DND-41 (cell line): ENCODE measurements at regions not wholly inside any gene's neighbourhood (a gene's known extent, or its start where the extent isn't known, plus 50 kb on each side); places are given as distances from the start of the nearest gene placed in this dataset.

Experiments
- ATAC-seq: fragments of 200-7000 bp; cut with Tn5 transposase; 3 replicates; pipeline ENCODE4 v1.9.1; 2021; ENCODE audit warnings: low read depth; ENCODE audit not compliant: insufficient read depth
- DNase-seq: peaks from one replicate; pipeline ENCODE4 v3.0.0-alpha.2; 2020
- H2AFZ ChIP-seq: 2 replicates; pipeline ENCODE4 v1.6.0; 2012; ENCODE audit warnings: low read depth, low read length
- H3K27ac ChIP-seq: 2 replicates; pipeline ENCODE4 v1.5.1; 2012; ENCODE audit warnings: low read length, inconsistent platforms
- H3K27me3 ChIP-seq: fragments of 200-600 bp; sonication (generic); 2 replicates; pipeline ENCODE4 v1.6.0; 2012; ENCODE audit warnings: low read length, mild to moderate bottlenecking, inconsistent platforms; ENCODE audit not compliant: insufficient read depth, poor library complexity
- H3K36me3 ChIP-seq: 2 replicates; pipeline ENCODE4 v1.5.1; 2012; ENCODE audit warnings: low read length, inconsistent platforms; ENCODE audit not compliant: insufficient read depth
- H3K4me1 ChIP-seq: 2 replicates; pipeline ENCODE4 v1.5.1; 2012; ENCODE audit warnings: mild to moderate bottlenecking, low read length; ENCODE audit not compliant: insufficient read depth
- H3K4me2 ChIP-seq: 2 replicates; pipeline ENCODE4 v1.6.0; 2012; ENCODE audit warnings: mild to moderate bottlenecking, moderate library complexity, low read length, inconsistent platforms; ENCODE audit not compliant: insufficient read depth
- H3K4me3 ChIP-seq, 2 experiments: fragments of 200-600 bp in 1 of 2; shearing (Covaris generic) in 1 of 2; 2 replicates each; pipeline ENCODE4 v1.5.1; 2012 to 2016; ENCODE audit warnings: inconsistent platforms in 2 of 2, low read length in 2 of 2, mild to moderate bottlenecking in 2 of 2, low read depth in 1 of 2, moderate library complexity in 1 of 2
- H3K79me2 ChIP-seq: 2 replicates; pipeline ENCODE4 v1.6.0; 2012; ENCODE audit warnings: low read length, inconsistent platforms; ENCODE audit not compliant: insufficient read depth
- H3K9ac ChIP-seq: 2 replicates; pipeline ENCODE4 v1.6.0; 2012; ENCODE audit warnings: low read depth, mild to moderate bottlenecking, inconsistent platforms, low read length, moderate library complexity
- H3K9me3 ChIP-seq: 2 replicates; pipeline ENCODE4 v1.5.1; 2012; ENCODE audit warnings: low read length, moderate library complexity, mild to moderate bottlenecking, inconsistent platforms; ENCODE audit not compliant: insufficient read depth, severe bottlenecking
- H4K20me1 ChIP-seq: 2 replicates; pipeline ENCODE4 v1.6.0; 2012; ENCODE audit warnings: low read length; ENCODE audit not compliant: insufficient read depth
- EZH2 ChIP-seq: IDR thresholded peaks from 3 replicates; pipeline ENCODE4 v1.6.1; 2012; ENCODE audit warnings: borderline replicate concordance, low read depth, mild to moderate bottlenecking, moderate library complexity, low read length, inconsistent platforms; ENCODE audit not compliant: severe bottlenecking
- TF ChIP-seq, protein P1 (sequence below): IDR thresholded peaks from 2 replicates; pipeline ENCODE4 v1.5.1; 2012; ENCODE audit warnings: borderline replicate concordance, low read length, moderate library complexity, mild to moderate bottlenecking; ENCODE audit not compliant: poor library complexity, severe bottlenecking; ENCODE audit errors: extremely low read depth

DNA sequence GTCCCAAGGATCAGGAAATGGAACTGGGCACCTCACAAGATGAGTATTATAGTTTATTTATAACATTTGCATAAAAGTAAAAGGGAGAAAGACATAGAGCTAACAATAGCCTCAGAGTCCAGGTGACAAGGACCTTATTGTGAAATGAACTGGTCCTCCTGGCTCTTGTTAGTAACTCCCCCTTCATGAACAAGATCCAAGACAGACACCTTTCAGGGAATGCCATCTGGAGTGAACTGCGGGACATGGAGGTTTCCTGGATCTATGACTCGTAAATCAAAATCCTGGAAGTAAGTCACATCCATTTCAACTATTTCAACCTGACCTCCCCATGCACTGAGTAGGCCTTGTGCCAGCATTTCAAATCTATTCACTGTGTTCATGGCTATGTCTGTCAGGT is 129.5 kb upstream of the GAS1 start:
- no peak overlapping the region for H3K9ac ChIP-seq
- H3K4me1 ChIP-seq, result no peaks in the 10 kb centered on the region
- H3K4me3 ChIP-seq, result no peak overlapping the region
- no peak for DNase-seq
- no peak overlapping the region for H2AFZ ChIP-seq
- no peak overlapping the region for H3K4me2 ChIP-seq
- no peaks in the 10 kb centered on the region for H3K79me2 ChIP-seq
- no peaks in the 10 kb centered on the region for H3K27me3 ChIP-seq
- H4K20me1 ChIP-seq, result no peaks in the 10 kb centered on the region
- H3K27ac ChIP-seq, result no peak overlapping the region
- TF ChIP-seq, protein P1, sequence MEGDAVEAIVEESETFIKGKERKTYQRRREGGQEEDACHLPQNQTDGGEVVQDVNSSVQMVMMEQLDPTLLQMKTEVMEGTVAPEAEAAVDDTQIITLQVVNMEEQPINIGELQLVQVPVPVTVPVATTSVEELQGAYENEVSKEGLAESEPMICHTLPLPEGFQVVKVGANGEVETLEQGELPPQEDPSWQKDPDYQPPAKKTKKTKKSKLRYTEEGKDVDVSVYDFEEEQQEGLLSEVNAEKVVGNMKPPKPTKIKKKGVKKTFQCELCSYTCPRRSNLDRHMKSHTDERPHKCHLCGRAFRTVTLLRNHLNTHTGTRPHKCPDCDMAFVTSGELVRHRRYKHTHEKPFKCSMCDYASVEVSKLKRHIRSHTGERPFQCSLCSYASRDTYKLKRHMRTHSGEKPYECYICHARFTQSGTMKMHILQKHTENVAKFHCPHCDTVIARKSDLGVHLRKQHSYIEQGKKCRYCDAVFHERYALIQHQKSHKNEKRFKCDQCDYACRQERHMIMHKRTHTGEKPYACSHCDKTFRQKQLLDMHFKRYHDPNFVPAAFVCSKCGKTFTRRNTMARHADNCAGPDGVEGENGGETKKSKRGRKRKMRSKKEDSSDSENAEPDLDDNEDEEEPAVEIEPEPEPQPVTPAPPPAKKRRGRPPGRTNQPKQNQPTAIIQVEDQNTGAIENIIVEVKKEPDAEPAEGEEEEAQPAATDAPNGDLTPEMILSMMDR, result no peak
- TF ChIP-seq EZH2, result no peak
- ATAC-seq, result no peak
- no peaks in the 10 kb centered on the region for H3K9me3 ChIP-seq
- H3K36me3 ChIP-seq, result no peaks in the 10 kb centered on the region

DNA sequence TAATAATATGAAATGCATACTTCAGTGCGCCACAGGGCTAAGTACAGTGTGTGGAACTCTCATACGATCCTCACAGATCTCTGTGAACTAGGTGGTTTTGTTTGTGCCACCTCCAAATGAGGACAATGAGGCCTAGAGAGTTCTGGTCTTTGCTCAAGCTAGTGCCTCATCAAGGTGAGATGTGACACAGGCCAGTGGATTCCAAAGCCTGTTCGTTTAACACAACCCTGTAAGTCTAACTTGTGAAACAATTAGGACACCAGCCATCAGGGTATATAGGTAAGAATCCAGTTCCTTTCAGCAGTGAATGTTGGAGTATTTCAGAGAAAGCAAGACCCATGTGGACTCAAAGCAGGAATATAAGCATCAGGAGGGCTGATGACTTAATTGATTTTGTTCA is 130.7 kb upstream of the GAS1 start:
- no peaks in the 10 kb centered on the region for H3K9me3 ChIP-seq
- H3K4me1 ChIP-seq, result no peaks in the 10 kb centered on the region
- no peak overlapping the region for H2AFZ ChIP-seq

DNA sequence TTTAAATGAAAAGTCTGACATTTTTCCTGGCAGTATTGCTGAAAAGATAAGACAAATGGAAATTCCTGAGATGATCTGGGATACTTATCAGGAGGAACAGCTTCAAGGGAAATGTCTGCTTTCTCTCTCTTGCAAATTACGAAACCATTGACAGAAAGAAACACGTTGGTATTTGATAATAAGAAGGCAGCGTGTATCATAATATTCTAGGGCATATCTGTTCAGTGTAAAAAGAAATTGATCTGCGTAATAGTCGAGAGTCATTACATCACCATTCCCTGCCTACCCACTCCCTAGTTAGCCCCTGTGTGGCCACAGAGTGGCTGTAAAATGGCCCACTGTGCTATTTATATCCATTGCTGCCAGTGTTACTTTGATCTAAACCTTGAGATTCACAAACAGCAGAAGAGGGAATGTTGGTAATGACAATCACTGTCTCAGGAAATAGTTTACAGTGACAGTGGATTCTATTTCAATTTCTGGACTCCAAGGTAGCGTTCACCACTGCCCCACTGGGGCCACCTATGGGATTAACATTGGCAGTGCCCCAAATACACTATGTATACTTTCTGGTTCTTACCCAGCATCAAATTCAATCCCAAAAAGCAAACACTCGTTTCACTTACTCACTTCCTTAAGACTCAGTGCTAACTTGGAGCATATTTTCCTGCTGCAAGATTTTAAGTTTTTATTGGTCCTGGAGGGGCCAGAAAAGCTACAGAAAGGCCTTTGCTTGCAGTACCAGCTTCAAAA is 133.4 kb upstream of the GAS1 start:
- TF ChIP-seq, protein P1, result no peak
- no peak for TF ChIP-seq EZH2

More for the DNA sequence above, 130.7 kb upstream of the GAS1 start:
- H3K4me2 ChIP-seq, result no peak overlapping the region
- no peak for DNase-seq
- H3K27me3 ChIP-seq, result no peaks in the 10 kb centered on the region
- H3K36me3 ChIP-seq, result no peaks in the 10 kb centered on the region
- no peak overlapping the region for H3K9ac ChIP-seq
- H3K27ac ChIP-seq, result no peak overlapping the region
- no peak for TF ChIP-seq EZH2
- H3K4me3 ChIP-seq, result no peak overlapping the region
- H4K20me1 ChIP-seq, result no peaks in the 10 kb centered on the region
- ATAC-seq, result no peak
- no peaks in the 10 kb centered on the region for H3K79me2 ChIP-seq

DNA sequence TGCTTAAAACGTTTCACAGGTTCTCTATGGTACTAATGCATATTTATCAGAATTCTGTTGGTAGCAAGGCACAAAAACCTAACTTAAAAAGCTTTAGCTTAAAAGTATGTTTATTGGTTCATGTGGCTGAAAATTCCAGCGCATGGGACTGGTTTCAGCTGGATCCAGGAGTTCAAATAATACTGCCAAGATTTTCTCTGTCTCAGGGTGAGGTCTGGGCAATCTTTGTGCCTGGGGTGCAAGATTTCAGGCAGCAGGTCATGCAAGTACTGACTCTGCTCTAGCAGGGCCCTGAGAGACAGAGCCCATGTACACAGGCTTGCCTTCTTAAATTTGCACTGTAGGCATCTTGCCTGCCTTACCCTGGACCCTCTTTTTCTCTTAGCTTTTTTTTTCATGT is 134.2 kb upstream of the GAS1 start:
- Histone ChIP-seq H3K4me3 (no peak overlapping the region), H4K20me1 (no peaks in the 10 kb centered on the region), H3K36me3 (no peaks in the 10 kb centered on the region), H3K4me2 (no peak overlapping the region), H3K9me3 (no peaks in the 10 kb centered on the region), H3K27ac (no peak overlapping the region), H3K4me1 (no peaks in the 10 kb centered on the region), H2AFZ (no peak overlapping the region), H3K79me2 (no peaks in the 10 kb centered on the region), H3K27me3 (no peaks in the 10 kb centered on the region), H3K9ac (no peak overlapping the region)
- TF ChIP-seq EZH2, result no peak
- TF ChIP-seq, protein P1, result no peak
- no peak for ATAC-seq
- no peak for DNase-seq

More for the DNA sequence above, 133.4 kb upstream of the GAS1 start:
- Histone ChIP-seq H4K20me1 (no peaks in the 10 kb centered on the region), H3K79me2 (no peaks in the 10 kb centered on the region), H3K9ac (no peak overlapping the region), H3K4me3 (no peak overlapping the region), H3K4me2 (no peak overlapping the region), H2AFZ (no peak overlapping the region), H3K9me3 (no peaks in the 10 kb centered on the region), H3K4me1 (no peaks in the 10 kb centered on the region), H3K27ac (no peak overlapping the region), H3K36me3 (no peaks in the 10 kb centered on the region), H3K27me3 (no peaks in the 10 kb centered on the region)
- ATAC-seq, result no peak
- DNase-seq, result no peak
